Dermis microvascular lymphatic vessel endothelial cell (primary cell): ENCODE measurements at regions not wholly inside any gene's neighbourhood (a gene's known extent, or its start where the extent isn't known, plus 50 kb on each side); places are given as distances from the start of the nearest gene placed in this dataset.

ENCODE experiments used
- DNase-seq, 2 donors: peaks; one replicate each; pipeline versions ENCODE4 v3.0.0 to v3.0.0-alpha.2; 2010; ENCODE audit warnings: low read depth in 2 of 2

DNA sequence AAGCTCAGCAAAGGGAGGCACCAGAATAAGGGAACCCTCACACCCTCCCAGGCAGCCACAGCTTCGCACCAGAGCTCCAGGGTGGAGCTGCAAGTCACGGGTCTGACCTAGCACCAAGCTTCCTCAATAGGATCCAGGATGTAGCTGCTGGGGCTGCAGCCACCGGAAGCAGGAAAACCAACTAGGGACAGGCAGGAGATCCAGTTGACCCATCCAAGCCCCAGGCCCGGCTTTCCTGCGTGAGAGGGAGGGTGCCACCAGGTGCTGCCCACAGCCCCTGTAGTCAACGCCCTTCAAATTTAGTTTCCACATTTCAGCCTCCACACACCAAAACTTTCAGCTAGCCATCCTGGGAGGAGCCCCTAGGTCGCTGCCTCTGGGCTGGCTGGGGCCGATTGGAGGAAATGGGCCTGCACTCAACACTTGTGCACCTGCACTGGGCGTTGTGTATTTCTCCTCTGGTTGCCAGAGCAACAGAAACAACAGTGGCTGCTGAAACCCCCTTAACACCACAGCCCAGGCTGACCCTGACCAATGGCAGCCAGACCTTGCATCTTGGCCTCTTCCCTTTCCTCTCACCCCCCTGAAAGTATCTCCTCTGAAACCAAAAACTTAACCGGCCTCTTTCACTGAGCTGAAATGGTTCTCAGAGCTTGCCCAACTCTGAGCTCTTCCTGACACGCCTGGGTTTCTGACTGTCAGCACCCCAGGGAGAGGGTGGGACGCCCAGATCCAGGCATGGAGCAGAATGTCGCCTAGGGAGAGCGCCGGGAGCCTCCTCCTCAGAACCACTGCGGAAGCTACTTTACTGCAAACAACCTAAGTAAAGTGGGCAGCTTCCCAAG lies 226.5 kb upstream of the MAP3K1 start:
- DNase-seq, result peak; percentile 36 to 76

DNA sequence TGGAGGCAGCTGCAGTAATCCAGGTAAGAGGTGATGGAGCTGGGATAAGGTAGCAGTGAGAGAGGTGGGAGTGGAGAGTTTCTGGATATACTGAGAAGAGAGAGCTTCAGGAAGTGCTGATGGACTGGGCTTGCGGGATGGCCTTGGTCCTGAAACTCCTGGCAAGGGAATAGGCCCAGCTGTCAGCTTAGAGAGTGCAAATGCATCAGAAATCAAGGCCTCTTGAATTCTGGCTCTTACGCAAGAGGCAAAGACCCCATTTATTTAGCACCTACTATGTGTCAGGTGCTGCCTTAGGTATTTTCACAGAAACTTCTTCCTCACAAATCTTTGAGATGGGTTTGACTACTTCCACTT lies 227.2 kb upstream of the MAP3K1 start:
- no peak for DNase-seq

DNA sequence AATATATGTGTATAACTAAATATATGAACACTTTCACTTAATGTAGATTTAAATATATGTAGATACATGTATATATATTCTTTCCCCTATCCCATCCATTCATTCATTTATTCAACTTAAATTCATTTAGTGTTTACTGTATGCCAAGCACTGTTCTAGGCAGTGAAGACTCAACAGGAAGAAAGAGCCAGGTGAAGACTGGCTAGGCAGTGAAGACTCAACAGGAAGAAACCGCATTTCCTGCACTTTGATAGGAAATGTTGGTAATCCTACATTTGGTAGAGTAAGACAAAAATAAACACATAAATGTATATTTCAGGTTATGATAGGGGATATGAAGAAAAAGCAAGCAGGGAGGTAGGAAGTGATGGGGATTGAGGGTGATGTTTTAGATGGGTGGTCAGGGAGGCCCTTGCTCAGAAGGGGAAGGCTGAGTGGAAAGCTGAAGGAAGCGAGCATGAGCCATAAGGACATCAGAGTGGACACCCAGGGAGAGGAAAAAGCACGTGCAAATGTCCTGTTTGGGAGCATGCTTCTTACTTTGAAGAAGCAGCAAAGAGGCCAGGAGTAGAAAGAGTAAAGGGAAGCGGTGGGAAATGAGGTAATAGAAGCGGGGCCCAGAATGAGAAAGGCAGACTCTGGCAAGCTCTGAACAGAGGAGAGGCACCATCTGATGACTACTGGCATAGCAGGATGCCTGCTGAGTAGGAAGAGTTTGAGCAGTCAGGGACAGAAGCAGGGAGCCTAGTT lies 227.8 kb upstream of the MAP3K1 start:
- no peak for DNase-seq

DNA sequence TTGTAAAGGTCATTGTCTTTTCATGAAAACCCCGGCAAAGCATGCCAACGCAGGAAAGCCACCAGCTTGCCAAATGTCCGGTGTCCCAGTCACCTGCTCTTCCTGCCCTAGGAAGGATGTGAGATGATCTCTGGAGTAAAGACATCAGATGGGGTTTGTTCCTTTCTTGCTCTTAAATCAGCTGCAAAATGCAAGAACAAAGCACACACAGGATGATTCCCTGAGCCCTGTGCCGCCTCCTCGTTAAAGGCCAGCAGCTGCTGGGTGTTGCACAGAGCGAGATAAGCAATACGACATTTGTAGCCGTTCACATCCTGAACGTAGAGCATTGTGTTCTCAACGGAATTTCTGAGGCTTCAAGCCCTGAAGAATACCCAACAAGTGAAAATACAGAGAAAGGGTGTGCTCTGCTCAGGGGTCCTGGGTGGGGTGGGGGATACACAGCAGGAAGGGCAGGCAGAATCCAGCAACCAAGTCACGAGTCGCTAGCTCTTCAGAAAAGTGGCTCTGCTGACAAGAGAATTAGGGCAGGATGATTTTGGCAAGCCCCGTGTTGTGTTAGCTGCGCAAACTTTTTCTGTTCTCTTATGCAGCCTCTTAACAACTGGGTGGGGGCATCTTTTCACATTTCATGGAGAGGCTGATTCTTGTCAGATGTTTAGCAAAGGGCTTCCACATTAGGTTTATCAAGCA lies 229.2 kb upstream of the MAP3K1 start:
- DNase-seq, result peak; percentile 72 to 99

DNA sequence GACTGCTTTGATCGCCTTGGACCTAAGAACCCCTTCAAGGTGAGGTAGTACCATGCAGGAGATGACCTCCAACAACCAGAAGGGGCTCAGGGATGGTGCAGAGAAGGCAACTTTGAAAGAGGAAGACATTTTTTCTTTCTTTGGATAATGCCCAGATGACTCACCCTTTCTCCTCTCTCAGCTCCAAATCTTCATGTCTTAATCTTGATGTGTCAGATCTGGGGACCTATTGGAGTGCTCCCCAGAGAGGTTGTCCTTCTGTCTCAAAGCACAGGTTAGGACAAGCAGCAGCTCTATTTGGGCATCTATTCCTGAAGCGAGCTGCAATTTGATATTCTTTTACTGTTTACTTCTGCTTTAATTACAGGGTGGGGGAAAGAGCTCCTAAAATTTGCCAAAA lies 229.9 kb upstream of the MAP3K1 start:
- no peak for DNase-seq

DNA sequence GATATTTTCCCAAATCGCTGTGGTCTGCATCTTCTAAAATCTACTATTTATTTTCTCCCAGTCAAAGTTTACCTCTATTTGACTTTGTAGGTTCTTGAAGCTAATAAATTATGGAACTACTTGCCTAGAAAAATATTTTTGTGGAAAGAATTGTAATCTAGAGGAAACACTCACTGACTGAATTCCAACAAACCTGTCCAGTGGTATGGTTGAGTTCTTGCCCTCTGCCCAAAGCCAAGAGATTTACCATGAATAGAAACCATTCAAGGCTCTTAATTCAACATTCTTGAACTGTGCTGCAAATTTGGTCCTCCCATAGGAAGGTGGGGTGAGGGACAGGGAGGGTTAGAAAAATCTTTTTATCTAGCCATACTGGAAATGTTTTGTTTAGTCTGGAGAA lies 233.9 kb upstream of the MAP3K1 start:
- peak; percentile 21 to 63 for DNase-seq

DNA sequence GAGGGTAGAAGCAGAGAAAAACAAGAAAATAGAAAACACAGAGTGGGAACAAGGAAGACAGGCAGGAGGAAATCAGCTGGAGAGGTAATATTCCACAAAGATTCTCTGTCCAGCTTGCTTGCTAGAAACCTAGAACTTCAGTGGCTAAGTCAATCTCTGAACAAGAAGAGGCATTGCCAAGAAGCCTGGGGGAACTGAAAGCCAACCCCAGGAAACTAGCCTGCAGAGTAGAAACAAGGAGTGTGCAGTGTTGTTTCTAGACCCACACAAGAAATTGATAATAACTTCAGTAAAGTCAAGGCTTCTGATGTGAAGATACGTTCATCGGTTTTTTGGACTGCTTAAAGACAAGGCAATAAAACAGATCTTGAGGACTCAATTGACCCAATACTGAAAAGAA lies 234.5 kb upstream of the MAP3K1 start:
- no peak for DNase-seq

DNA sequence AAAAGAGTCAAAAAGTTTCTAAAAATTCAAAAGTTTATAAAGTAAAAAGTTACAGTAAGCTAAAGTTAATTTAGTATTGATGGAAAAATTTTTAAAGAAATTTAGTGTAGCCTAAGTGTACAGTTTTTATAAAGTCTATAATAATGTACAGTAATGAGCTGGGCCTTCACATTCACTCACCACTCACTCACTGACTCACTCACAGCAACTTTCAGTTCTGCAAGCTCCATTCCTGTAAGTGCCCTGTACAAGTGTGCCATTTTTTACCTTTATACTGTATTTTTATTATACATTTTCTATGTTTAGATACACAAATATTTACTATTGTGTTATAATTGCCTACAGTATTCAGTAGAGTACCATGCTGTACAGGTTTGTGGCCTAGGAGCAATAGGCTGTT lies 239.5 kb upstream of the MAP3K1 start:
- DNase-seq, result no peak

DNA sequence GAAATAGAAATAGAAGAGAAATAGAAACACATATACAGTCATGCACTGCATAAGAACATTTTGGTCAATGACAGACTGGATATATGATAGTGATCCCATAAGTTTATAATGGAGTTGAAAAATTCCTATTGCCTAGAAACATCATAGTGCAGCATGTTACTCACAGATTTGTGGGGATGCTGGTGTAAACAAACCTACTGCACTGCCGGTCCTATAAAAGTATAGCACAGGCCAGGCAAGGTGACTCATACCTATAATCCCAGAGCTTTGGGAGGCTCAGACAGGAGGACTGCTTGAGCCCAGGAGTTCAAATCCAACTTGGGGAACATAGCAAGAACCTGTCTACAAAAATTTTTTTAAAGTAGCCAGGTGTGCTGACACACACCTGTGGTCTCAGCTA lies 240.6 kb upstream of the MAP3K1 start:
- no peak for DNase-seq

DNA sequence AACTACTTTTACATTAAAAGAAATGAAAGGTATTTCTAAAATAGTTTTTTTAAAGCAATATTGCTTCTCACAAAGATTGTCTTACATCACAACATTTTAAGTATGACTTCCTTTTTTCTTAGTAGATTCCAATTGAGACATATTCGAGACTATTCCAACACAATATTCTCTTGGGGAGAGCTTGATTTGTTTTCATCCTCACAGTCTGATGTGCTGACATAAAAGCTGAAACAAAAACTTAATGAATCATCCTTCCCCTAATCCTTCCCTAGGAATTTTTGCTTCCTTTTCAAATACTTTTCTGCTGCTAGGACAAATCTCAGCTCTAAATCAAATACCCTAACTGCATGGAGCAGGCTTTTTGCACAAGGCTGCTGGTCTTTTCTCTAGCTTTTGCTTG lies 245.8 kb upstream of the MAP3K1 start:
- DNase-seq, result peak in 1 of 2 donors; percentile 49

DNA sequence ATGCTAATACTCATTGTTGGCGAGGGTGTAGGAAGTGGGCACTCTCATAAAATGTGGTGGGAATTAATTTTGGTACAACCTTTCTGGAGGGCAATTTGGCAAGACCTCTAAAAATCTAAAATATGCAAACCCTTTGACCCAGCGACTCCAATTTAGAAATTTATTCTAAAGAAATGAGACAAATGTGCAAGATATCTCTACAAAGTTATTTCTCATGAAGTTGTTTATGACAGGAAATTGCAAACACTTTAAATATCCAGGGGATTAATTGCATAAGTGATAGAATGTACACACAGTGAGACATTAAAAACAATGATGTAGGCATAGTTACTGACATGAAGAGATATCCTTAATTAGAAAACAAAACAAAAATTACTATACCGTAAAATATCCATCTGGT lies 246.3 kb upstream of the MAP3K1 start:
- DNase-seq, result no peak

DNA sequence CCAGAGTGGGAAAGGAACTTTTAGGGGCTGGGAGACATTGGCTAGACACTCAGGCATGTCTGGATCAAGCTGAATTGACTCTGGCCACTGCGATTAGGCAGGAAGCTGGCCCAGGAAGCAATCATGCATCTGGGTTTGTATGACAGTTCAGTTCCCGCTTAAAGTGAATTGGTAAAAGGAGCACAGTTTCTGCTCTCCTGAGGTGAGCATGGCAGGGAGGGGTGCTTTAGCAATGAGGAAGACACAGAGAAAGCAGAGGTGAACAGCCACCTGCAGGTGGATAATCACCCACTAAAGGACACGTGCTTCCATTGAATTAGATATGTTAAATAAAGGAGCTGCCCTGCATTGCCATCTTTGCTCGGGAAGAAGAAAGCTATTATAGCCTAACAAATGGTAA lies 248.1 kb upstream of the MAP3K1 start:
- no peak for DNase-seq

DNA sequence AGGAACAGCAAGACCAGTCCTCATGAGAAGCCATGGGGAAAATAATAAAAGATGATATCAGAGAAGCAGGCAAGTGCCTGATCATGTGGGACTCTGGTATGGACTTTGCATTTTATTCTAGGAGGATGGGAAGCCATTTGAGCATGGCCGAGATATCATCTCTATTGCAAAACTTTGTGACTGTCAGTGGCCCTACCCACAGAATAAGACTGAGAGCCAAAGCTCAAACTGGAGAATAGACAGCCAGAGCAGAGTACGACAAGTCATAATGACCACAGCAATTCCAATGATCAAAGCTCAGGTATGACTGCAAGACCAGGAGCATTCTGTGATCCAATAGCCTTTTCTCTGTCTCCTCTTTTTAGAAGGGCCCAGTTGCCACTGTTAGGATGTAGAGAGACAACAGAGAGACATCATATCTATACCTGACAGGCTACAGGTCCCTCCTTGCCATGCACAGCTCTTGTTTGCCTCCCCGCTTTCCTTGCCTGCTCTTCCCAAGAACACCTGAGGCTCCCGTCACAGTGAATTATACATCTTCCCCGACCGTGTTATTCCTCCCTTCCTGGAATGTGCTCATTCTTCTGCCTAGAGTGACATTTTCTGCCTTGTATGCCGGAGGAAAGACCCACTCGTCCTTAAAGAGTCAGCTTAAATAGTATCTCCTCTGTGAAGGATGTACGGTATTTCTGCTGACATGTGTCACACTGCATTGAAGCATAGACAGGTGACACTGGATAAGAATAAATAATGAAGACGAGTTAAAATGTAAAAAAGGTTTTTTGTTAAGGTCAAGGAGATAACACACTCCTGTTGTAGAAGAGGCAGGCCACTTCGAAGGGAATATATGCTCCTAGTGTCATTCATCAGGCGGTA lies 248.7 kb upstream of the MAP3K1 start:
- no peak for DNase-seq

DNA sequence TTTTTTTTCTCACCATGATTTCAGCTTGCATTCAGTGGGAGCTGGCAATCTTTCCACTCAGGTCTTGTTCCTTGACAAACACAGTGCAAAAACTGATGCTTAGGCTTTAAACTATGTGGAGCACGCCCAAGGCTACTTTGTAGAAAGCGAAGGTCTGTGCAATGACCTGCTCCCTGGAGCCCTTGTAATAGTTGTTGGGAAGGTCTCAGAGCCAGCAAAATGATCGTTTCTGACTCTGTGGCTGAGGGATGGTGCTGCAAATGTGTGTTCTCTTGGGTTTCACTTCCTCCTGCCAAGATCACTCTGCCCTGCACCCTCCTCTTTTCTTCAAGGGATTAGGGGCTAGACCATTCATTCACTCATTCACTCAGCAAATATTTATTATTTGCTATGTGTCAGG lies 249.7 kb upstream of the MAP3K1 start:
- no peak for DNase-seq

DNA sequence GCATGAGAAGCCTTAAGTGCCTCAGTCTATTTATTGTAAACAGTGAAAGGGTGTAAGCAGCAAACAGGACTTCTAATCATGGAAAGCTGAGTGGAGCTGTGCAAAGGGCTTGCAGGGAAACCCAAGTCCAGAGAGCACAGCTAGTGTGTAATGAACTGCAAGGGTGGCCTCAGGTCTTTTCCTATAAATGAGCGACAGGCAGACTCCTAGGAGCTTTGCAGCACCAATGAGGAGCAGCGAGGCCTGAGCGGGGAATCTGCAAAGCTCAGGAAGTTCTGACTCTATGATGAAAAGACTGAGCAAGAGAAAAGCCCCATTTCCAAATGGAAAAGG lies 250.1 kb upstream of the MAP3K1 start:
- DNase-seq, result no peak

DNA sequence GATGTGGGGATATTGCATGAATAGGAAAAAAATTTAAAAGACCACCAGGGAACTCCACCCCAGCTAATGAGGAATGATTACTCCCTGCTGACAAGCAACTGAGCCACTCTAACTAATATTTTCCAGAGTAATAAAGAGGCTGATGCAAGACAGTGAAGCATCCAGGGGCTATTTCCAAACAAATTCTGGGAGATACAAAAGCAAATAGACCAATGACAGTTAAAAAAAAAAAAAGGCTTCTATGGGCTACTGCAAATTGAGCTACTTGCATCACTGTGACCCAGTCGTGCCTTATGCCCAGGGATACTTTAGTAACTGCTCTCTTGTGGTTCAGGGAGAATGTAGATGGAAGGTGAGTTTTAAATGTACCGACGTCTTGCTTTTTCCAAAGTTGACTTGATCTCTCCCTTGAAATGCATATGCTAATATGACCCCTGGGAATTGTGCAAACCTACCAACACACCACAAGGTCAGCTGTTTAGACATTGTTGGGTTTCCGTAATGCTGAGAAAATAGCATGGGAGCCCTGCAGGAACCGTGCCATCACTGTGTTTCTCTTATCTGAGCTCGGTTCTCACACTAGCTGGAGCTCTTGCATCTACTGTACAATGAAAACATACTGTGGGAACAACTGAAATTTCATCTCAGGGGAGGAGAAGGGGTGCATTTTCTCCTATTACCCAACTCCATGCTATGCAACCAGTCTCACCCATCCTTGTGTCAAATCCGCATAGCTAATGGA lies 250.6 kb upstream of the MAP3K1 start:
- DNase-seq, result no peak

DNA sequence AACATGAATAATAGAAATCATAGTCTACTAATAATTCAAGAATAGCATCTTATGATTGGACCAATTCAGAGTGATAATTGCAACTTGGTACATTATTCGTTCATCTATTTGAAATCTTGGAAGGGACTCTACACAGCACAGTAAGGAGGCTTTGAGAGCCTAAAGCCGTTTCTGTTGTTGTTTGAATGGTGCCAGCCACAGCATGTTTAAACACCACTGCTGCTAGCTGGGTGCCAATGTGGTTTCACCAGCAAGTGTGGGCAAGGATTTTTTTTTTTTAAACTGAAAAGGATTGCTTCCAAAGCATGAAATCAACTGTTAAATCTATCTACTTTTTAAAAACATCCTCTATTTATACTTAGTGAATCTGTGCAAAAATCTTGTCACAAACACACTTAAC lies 253.9 kb upstream of the MAP3K1 start:
- no peak for DNase-seq

DNA sequence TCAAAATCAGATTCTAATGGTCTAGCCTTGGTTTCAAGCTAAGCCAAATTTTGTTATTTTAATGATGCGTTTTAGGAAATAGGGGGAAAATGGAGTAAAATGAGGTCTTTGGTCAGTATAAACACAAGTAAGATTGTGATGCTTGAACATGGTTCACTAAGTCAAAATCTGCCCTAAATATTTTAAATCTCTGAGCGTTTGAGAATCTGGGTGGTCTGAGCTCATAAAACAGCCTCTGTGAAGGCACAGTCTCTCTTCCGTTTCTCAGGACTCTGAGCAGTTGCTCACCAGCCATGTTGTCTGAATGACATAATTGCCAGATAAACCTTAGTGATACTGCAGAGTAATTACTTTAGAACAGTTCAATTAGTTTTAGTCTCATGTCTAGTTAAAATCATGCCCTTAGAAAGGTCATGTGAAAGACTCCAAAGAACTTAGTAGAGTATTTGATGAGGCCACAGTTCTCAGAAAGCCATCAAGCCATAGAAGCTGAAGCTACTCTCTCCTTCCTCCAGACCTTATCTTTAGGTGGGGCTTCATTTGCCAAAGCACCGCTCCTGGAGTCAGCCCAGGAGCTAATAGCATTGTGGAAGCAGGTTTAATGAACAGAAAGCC lies 257.1 kb upstream of the MAP3K1 start:
- no peak for DNase-seq

DNA sequence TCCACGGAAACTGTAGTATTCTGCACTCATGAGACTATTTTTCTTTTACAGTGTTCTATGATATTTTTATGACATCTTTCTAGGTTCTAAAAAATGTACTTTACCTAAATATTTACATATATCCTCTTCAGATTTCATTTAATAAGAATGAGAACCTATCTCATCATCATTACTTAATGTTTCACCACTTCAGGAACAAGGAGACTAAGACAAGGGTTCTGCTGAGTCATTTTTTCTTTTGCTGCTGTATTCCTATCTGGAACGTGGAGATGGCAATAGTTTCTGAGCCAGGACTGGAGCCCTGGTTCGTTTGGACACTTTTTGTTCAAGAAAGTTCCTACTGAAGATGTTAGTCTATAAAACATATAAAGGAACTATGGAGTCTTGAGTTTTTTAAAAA lies 258.2 kb upstream of the MAP3K1 start:
- no peak for DNase-seq

DNA sequence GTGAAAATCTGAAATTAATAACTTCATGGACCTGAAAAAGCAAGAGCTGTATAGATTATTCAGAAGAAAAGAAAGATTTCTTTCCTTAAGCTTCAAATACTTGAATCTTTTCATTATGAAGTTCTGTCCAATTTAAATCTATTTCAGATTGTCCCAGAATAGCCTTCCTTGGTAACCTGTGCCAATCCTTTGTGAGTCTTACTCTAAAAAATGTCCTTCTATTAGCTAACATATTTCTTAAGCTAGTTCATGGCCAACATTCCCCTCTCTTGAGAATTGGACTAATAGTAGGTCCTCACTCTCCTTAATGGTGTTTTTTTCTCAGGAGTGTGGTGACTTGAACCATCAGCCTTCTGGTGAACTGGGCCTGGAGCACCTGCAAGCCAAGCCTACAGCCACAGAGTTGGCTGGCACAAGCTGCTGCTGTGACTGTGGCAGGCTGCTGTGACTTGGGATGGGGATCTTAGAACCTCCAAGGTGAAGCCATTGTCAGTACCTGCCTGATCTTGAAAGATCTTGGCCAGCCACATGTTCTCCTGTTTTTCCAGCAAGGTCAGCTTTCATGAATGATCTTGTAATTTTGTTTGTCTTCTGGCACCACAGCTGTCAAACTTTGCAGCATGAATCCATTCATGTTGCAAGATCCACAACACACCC lies 262.6 kb upstream of the MAP3K1 start:
- DNase-seq, result no peak
